ENCODE measurements at regions not wholly inside any gene's neighbourhood (a gene's known extent, or its start where the extent isn't known, plus 50 kb on each side); places are given as distances from the start of the nearest gene placed in this dataset.

GRCh38 chr4:26175905-26176470 is 144.8 kb upstream of the RBPJ start:
- H3K27me3 ChIP-seq: no peaks in the 10 kb centered on the region
- WGBS, 2 donors: 88 to 99% methylated on average over 4 of the region's 4 CpGs
- TF ChIP-seq POLR2A (IDR thresholded peaks at IDR 0.05): no peak
- H3K27ac ChIP-seq: no peak overlapping the region
- H3K36me3 ChIP-seq: no peaks in the 10 kb centered on the region
- H3K4me1 ChIP-seq: peaks cover 0 to 5% (median 0%) of the 10 kb centered on the region in 4 donors
- no peaks in the 10 kb centered on the region for H3K9me3 ChIP-seq
- DNase-seq (ENCODE audit: low spot score in 2 of 2): no peak
- H3K4me3 ChIP-seq: no peak overlapping the region

- no peak for DNase-seq (ENCODE audit: low spot score in 2 of 2)
- WGBS, 2 donors: 60 to 67% methylated on average over 8 of the region's 8 CpGs
- H3K27me3 ChIP-seq: no peaks in the 10 kb centered on the region
- TF ChIP-seq POLR2A (IDR thresholded peaks at IDR 0.05) (no peak), EP300 (IDR thresholded peaks at IDR 0.05) (no peak), CTCF (IDR thresholded peaks at IDR 0.05) (no peak)
- peaks cover 0 to 5% (median 0%) of the 10 kb centered on the region in 4 donors for H3K4me1 ChIP-seq
- no peaks in the 10 kb centered on the region for H3K9me3 ChIP-seq
- no peak overlapping the region for H3K27ac ChIP-seq
- no peaks in the 10 kb centered on the region for H3K36me3 ChIP-seq
- no peak overlapping the region for H3K4me3 ChIP-seq
These were observed 144.1 kb upstream of the RBPJ start for GRCh38 chr4:26176598-26177149.

GRCh38 chr4:26178854-26179253 is 142.0 kb upstream of the RBPJ start:
- Histone ChIP-seq H3K4me1 (peaks cover 0 to under 1% (median 0%) of the 10 kb centered on the region in 4 donors), H3K27me3 (no peaks in the 10 kb centered on the region), H3K36me3 (no peaks in the 10 kb centered on the region), H3K9me3 (no peaks in the 10 kb centered on the region), H3K4me3 (no peak overlapping the region), H3K27ac (no peak overlapping the region)
- TF ChIP-seq EP300 (IDR thresholded peaks at IDR 0.05): peak in 1 of 2 donors; percentile 58
- no peak for TF ChIP-seq CTCF (IDR thresholded peaks at IDR 0.05)
- 65 to 70% methylated on average over 6 of the region's 6 CpGs for WGBS, 2 donors
- peak; percentile 35 to 50 for DNase-seq (ENCODE audit: low spot score in 2 of 2)

- TF ChIP-seq EP300 (IDR thresholded peaks at IDR 0.05) (no peak), CTCF (IDR thresholded peaks at IDR 0.05) (no peak), POLR2A (IDR thresholded peaks at IDR 0.05) (no peak)
- no peak overlapping the region for H3K27ac ChIP-seq
- H3K27me3 ChIP-seq: no peaks in the 10 kb centered on the region
- no peak overlapping the region for H3K4me3 ChIP-seq
- 84 to 89% methylated on average over 6 of the region's 6 CpGs for WGBS, 2 donors
- DNase-seq (ENCODE audit: low spot score in 2 of 2): no peak
- no peaks in the 10 kb centered on the region for H3K9me3 ChIP-seq
- no peaks in the 10 kb centered on the region for H3K4me1 ChIP-seq
- H3K36me3 ChIP-seq: no peaks in the 10 kb centered on the region
These were observed 141.5 kb upstream of the RBPJ start for GRCh38 chr4:26179316-26179760.

GRCh38 chr4:26181616-26182015 is 139.2 kb upstream of the RBPJ start:
- no peaks in the 10 kb centered on the region for H3K36me3 ChIP-seq
- H3K27ac ChIP-seq: no peak overlapping the region
- no peak for DNase-seq (ENCODE audit: low spot score in 2 of 2)
- no peaks in the 10 kb centered on the region for H3K4me1 ChIP-seq
- no peak overlapping the region for H3K4me3 ChIP-seq
- H3K9me3 ChIP-seq: no peaks in the 10 kb centered on the region
- no peak for TF ChIP-seq POLR2A (IDR thresholded peaks at IDR 0.05)
- no peaks in the 10 kb centered on the region for H3K27me3 ChIP-seq
- WGBS, 2 donors: 93% methylated on average over 1 of the region's 1 CpG

- no peaks in the 10 kb centered on the region for H3K36me3 ChIP-seq
- TF ChIP-seq CTCF (IDR thresholded peaks at IDR 0.05) (no peak), POLR2A (IDR thresholded peaks at IDR 0.05) (no peak), EP300 (IDR thresholded peaks at IDR 0.05) (no peak)
- no peaks in the 10 kb centered on the region for H3K27me3 ChIP-seq
- no peak overlapping the region for H3K4me3 ChIP-seq
- H3K9me3 ChIP-seq: no peaks in the 10 kb centered on the region
- H3K27ac ChIP-seq: no peak overlapping the region
- no peaks in the 10 kb centered on the region for H3K4me1 ChIP-seq
- no peak for DNase-seq (ENCODE audit: low spot score in 2 of 2)
- WGBS, 2 donors: 85 to 88% methylated on average over 5 of the region's 5 CpGs
These were observed 137.8 kb upstream of the RBPJ start for GRCh38 chr4:26183017-26183416.

All from tibial nerve (tissue), 4 donors.